HPDE6-E6E7 (cell line): ENCODE measurements at regions not wholly inside any gene's neighbourhood (a gene's known extent, or its start where the extent isn't known, plus 50 kb on each side); places are given as distances from the start of the nearest gene placed in this dataset.
A peak's percentile ranks its signal among the peaks of the same experiment; 100 is the strongest.

Experiments
- DNase-seq: peaks from one replicate; pipeline ENCODE4 v3.0.0; 2011; ENCODE audit warnings: missing footprints; ENCODE audit errors: extremely low spot score

GRCh38 chr13:34002924-34003323 is 185.0 kb downstream of the RFC3 start:
- no peak for DNase-seq

GRCh38 chr13:34003656-34004055 is 185.7 kb downstream of the RFC3 start:
- no peak for DNase-seq

GRCh38 chr13:34004676-34005075 is 186.7 kb downstream of the RFC3 start:
- no peak for DNase-seq

DNA sequence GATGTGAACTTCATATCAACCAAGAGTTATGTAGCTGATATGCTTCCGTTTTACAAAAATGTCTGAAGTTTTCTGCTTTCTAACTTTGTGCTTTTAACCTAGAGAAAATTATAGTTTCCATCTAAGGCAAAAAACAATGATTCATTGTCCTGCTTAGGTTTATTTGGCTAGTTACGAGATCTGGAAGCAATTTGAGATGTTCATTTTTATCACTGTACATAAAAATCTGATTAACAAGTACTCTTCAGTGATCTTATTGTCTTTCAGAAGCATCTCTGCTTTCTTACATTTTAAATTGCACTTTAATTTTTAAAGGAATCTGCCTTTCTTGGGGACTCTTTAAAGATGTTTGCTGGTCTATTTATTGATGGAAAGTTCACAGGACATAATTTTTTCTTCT is 188.1 kb downstream of the RFC3 start:
- DNase-seq = no peak

GRCh38 chr13:34011552-34012085 is 193.7 kb downstream of the RFC3 start:
- DNase-seq = no peak

GRCh38 chr13:34012382-34012781 is 194.4 kb downstream of the RFC3 start:
- no peak for DNase-seq

GRCh38 chr13:34013061-34013460 is 195.1 kb downstream of the RFC3 start:
- no peak for DNase-seq

GRCh38 chr13:34017231-34017630 is 199.3 kb downstream of the RFC3 start:
- DNase-seq = peak; percentile 26

- no peak for DNase-seq
Measured at GRCh38 chr13:34019870-34020269, 201.9 kb downstream of the RFC3 start.

DNA sequence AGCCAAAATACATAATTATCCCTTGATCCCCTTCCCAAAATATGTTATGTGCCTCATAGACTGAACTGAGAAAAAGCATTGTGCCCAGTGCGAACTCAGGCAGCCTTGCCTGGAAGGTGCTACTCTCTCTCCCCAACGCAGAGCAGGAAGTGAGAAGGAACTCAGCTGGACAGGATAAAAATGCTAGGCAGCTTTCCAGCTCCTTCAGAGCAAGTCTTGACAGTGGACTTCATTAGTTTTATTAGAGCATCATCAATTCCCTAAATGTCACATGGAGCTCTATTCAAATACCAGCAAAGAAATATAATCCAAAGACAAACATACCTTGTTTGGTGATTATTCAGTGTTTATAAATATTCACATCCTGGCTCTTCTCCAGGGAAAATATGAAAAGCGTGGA is 202.4 kb downstream of the RFC3 start:
- DNase-seq = no peak

- no peak for DNase-seq
Measured at GRCh38 chr13:34021619-34022018, 203.7 kb downstream of the RFC3 start.

GRCh38 chr13:34025746-34026145 is 207.8 kb downstream of the RFC3 start:
- DNase-seq = no peak

- no peak for DNase-seq
Measured at GRCh38 chr13:34026308-34026707, 208.4 kb downstream of the RFC3 start.

DNA sequence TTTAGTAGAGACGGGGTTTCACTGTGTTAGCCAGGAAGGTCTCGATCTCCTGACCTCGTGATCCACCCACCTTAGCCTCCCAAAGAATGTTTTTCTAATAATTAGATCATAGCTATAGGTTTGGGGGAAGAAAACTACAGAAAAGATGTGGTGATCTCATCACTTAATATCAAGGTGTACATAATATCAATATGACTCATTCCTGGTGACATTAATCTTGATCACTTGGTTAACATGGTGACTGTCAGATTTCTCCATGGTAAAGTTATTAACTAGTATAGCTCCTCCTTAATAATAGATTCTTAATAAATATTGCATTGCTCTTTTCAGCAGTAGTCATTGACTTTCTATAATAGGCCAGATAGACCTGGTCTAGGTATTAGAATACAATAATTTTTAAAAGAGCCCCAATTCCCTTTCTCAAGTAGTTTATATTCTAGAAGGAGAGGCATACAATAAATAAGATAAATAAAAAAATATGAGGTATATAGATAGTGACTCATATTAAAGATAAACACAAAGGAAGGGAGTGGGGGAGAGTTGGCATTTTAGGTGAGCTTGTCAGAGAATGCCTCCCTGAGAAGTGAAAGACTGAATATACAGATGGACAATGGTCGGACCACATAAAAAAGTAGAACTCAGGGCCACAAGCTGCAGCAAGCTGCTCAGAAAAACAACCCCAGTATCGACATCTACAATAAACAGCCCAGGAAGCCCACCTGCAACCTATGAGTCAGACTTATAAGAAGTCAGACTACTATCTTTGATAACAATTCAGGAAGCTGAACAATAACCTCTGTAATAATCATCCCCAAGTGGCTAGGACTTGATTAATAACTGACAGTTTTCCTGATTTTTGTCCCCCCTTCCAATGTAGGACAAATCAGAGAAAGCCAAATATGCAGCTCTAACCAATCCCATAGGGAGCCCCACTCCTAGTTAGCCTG is 210.8 kb downstream of the RFC3 start:
- DNase-seq = no peak

DNA sequence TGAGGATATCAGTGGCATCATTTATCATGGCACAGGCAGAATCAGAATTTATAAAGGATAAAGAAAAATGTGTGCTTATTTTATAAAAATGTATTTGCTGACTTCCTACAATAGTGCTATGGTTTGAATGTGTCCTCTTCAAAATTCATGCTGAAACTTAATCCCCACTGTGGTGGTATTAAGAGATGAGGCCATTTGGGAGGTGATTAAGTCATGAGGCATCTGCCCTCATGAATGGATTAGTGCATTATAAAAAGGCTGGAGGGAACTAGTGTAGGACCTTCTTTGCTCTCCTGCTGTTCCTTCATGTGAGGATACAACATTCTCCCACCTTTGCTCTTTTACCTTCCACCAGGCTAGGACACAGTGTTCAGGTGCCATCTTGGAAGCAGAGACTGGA is 212.8 kb downstream of the RFC3 start:
- DNase-seq = no peak

- DNase-seq = no peak
Measured at GRCh38 chr13:34031610-34032009, 213.7 kb downstream of the RFC3 start.

- no peak for DNase-seq
Measured at GRCh38 chr13:34034411-34034810, 216.5 kb downstream of the RFC3 start.

- no peak for DNase-seq
Measured at GRCh38 chr13:34035178-34035577, 217.2 kb downstream of the RFC3 start.

DNA sequence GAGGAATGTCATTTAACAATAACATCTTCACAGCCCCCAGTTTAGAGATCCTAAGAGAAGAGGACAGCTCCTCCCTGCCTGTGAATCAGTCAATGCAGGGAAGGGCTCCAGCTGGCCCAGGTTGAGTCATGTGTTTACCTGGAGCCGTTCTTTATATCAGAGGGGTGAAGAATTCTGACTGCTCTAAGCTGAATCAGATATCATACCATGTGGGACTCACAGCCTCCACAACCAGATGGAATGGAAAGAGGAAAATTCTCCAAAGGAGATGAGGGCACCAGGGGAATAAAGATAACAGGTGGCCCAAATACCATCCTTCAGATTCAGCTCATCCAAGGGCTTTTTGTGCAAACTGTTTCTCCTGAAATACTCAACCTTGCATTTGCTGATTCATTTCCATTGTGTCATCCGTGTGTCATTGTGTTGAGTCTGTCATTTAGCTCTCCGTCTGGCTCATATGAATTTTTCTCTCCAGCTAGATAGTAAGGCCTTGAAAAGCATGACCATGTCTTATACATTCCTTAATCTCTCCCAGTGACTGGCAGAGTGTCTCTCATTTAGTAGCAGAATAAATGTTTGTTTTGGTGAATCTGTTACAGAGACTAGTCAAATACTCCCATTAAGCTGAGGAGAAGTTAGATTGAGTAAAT is 217.9 kb downstream of the RFC3 start:
- DNase-seq = peak; percentile 21

DNA sequence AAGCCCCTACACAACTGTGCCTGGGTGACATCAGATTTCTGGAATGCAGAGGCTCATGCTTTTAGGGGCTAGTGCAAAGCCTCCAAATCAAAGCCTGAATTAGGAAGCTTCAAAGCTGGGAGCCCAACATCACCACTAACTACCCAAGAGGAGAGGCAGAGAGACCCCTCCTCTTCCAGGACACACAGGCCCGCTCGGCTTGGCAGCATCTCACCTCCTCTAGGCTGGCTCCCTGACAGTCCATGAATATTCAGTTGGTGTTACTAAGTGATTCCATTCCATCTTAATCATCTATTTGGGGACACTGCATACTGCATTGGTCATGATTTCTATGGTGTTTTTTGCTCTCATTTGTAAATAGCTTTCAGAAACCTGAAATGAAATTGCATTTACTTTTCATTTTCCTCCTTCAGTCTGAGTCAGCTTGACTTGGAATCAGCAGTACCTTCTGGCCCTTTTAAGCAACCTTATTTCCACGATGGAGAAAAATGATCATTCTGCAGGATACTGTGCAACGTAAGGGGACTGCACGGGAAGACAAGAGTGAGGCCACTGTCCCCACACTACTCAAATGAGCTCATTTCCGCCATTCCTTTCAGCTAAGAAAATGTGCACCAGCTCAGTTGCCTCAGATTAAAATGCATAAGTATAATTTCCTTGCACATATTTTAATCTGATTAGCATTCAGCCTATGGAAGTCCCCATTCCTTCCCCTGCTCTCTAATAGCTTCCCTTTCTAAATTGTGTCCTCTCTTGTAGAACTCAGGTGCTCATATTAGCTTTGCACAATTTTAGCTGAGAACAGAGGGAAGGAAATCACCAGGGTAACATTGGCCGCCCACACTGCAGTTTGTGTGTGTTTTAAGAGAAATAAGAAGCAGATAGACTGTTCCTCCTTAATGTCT is 219.9 kb downstream of the RFC3 start:
- no peak for DNase-seq

DNA sequence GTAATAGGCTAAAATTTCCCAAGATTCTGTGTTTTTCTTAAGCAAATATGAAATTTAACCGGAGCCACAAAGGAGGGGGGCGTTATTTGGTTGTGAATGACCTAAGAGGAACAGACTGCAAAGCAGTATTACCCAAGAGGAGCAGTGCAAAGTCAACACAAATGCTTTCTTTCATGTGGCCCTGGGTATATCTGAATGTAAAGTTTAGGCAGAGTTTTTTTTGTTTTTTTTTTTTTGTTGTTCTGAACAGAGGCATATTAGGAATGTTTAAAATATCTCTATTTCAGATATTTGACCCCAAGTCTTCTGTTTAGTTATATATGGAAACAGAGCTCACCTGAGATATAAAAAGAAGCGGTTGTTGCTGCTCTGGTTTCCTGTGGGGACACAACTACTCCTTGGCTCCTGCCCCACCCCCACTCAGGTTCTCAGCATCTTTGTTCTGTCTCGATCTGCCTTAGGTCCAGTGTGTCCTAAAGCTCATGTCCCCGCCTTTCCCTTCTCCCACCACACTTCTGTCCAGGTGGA is 220.7 kb downstream of the RFC3 start:
- no peak for DNase-seq

DNA sequence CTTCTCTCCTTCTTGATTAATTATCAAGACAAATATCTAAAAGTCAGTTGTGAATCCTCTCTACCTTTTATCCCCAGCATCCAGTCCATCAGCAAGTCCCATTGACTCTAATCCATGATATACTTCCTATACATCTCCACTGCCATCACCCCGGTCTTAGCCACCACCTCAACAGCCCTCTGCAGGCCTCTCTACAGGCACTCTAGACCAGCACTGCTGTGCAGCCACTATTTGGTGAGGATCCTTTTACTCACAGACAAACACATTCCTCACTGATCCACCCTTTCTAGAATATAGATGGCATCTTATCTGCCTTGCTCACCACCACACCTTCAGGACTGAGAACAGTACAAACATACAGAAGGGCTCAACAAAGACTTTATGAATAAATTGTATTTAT is 221.7 kb downstream of the RFC3 start:
- DNase-seq = no peak
